ENCODE measurements at regions not wholly inside any gene's neighbourhood (a gene's known extent, or its start where the extent isn't known, plus 50 kb on each side); places are given as distances from the start of the nearest gene placed in this dataset.

DNA sequence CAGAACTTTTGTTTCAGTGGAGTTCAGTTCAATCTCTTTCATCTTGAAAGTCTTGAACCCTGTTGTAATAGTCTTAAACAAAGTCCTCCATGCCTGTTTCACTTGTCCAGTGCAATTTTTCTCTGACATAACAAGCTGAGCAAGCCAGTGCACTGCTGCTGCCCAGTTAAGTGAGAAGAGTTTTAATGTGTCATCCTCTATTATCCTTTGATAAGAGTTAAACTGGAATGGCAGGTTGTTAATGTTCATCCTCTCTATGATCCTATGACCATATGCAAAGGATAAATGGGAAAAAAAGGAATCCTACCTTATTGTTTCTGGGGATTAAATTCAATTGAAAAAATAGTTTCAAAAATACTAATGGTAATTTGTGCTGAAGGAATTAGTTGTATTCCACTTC is 197.5 kb downstream of the FRK start:
- no peak for TF ChIP-seq CTCF (IDR thresholded peaks at IDR 0.05; ENCODE audit: low read length)
- no peak for TF ChIP-seq EZH2phosphoT487 (IDR thresholded peaks at IDR 0.05; ENCODE audit: low read length)
